Skeletal muscle satellite cell (primary cell): ENCODE measurements at regions not wholly inside any gene's neighbourhood (a gene's known extent, or its start where the extent isn't known, plus 50 kb on each side); places are given as distances from the start of the nearest gene placed in this dataset.

Experiments
- H3K27me3 ChIP-seq: 2 replicates; pipeline ENCODE4 v1.7.0; 2013; ENCODE audit warnings: low read length; ENCODE audit not compliant: control insufficient read depth, insufficient read depth
- H3K36me3 ChIP-seq: 2 replicates; pipeline ENCODE4 v1.7.0; 2013; ENCODE audit warnings: mild to moderate bottlenecking, control low read depth, low read length; ENCODE audit not compliant: insufficient read depth
- H3K4me1 ChIP-seq: 2 replicates; pipeline ENCODE4 v1.7.0; 2013; ENCODE audit warnings: low read length; ENCODE audit not compliant: control insufficient read depth, insufficient read depth
- H3K4me2 ChIP-seq: 2 replicates; pipeline ENCODE4 v1.7.0; 2013; ENCODE audit warnings: mild to moderate bottlenecking, low read length
- H3K4me3 ChIP-seq: 2 replicates; pipeline ENCODE4 v1.7.0; 2013; ENCODE audit warnings: low read length
- H3K9ac ChIP-seq: 2 replicates; pipeline ENCODE4 v1.7.0; 2013; ENCODE audit warnings: mild to moderate bottlenecking, low read depth, low read length, moderate library complexity
- H3K9me3 ChIP-seq: replicated peaks from 2 replicates; pipeline ENCODE4 v1.7.0; 2013; ENCODE audit warnings: mild to moderate bottlenecking, control low read depth, low read length

- no peak overlapping the region for H3K4me3 ChIP-seq
- no peak overlapping the region for H3K9ac ChIP-seq
- H3K27me3 ChIP-seq = no peaks in the 10 kb centered on the region
- no peaks in the 10 kb centered on the region for H3K9me3 ChIP-seq
- peaks cover 29% of the 10 kb centered on the region for H3K4me1 ChIP-seq
- no peaks in the 10 kb centered on the region for H3K36me3 ChIP-seq
- no peak overlapping the region for H3K4me2 ChIP-seq
These were observed 261.2 kb upstream of the MAN1A1 start for GRCh38 chr6:119610754-119611153.

GRCh38 chr6:119610265-119610664 is 260.7 kb upstream of the MAN1A1 start:
- Histone ChIP-seq H3K4me3 (no peak overlapping the region), H3K9me3 (no peaks in the 10 kb centered on the region), H3K9ac (no peak overlapping the region), H3K27me3 (no peaks in the 10 kb centered on the region), H3K36me3 (no peaks in the 10 kb centered on the region), H3K4me1 (peaks cover 29% of the 10 kb centered on the region), H3K4me2 (no peak overlapping the region)

DNA sequence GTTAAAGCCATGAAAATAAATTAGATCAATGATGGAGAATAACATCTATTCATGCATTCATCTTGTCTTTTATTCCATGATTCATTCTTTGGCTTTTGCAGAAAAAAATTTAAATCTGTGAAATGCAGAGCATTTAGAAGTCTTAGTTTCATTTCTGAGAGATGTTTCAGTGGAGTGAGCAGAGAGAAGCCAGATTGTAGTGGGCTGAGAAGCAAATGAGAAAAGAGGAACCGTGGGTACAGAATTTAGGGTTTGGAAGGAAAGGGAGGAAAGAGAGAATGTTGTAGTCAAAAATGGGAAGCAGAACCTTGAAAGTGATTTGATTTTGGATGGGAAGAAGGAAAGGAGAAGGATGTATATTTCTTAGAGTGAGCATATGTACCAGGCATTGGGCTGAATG is 260.3 kb upstream of the MAN1A1 start:
- Histone ChIP-seq H3K27me3 (no peaks in the 10 kb centered on the region), H3K9ac (no peak overlapping the region), H3K4me1 (peaks cover 29% of the 10 kb centered on the region), H3K4me2 (no peak overlapping the region), H3K4me3 (no peak overlapping the region), H3K36me3 (no peaks in the 10 kb centered on the region), H3K9me3 (no peaks in the 10 kb centered on the region)

DNA sequence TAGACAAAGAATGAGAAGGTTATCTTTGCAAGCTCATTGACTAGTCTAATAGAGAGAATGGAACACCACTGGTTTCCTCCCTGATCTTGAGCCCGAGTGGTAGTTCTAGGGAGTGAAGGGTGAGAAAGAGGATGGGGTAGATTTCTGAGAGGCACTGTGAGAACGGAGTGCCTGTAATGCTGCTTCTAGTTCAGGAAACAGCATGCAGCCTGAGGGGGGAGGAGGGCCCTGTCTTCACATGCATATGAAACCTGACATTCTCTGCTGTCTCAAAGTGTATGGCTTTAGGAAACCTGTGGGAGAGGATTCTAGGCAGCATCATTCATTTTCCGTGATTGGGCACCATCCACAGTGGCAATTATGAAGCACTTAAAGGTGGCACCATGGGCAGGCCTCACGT is 259.4 kb upstream of the MAN1A1 start:
- peaks cover 22% of the 10 kb centered on the region for H3K4me1 ChIP-seq
- no peak overlapping the region for H3K9ac ChIP-seq
- H3K36me3 ChIP-seq = no peaks in the 10 kb centered on the region
- H3K4me2 ChIP-seq = no peak overlapping the region
- no peak overlapping the region for H3K4me3 ChIP-seq
- no peaks in the 10 kb centered on the region for H3K27me3 ChIP-seq
- no peaks in the 10 kb centered on the region for H3K9me3 ChIP-seq

DNA sequence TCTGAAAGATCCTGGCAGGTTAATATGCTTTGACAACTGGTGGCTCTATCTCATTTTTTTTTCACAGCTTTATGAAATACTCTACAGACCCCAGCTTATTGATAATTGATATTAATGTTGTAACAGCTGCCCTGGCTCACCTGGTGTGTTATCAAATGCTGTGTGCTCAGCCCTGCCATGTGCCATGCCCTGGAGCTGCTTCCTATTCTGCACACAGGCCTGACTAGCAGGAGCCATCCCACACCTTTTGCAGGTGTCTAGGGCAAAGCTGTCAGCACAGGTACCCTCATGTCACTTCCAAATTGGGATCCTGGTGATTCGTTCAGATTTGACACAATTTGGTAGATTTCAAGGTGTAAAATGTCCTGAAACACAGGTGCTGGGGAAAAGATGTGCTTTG is 254.6 kb upstream of the MAN1A1 start:
- Histone ChIP-seq H3K4me3 (no peak overlapping the region), H3K36me3 (no peaks in the 10 kb centered on the region), H3K9ac (no peak overlapping the region), H3K27me3 (no peaks in the 10 kb centered on the region), H3K4me2 (no peak overlapping the region), H3K9me3 (no peaks in the 10 kb centered on the region), H3K4me1 (peaks cover 22% of the 10 kb centered on the region)

DNA sequence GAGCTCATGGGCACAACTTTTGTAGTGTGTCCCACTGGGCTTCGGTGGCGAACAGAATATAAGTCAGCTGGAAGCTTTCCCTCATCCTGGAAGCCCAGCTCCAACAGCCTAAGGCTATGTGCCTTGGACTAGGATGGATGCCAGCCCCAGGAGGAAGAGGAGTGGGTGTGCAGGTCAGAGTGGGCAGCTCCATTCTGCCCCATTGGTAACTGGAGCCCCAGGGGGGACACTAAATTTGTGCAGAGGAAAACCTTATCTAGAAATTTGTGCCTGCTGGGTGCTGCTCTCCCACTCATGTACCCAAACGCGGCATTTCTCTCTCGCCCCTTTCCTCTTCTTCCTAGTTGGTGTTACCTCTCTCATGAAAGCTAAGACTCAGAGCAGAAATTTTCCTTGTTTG is 253.9 kb upstream of the MAN1A1 start:
- peaks cover 22% of the 10 kb centered on the region for H3K4me1 ChIP-seq
- H3K9me3 ChIP-seq = no peaks in the 10 kb centered on the region
- H3K4me3 ChIP-seq = no peak overlapping the region
- H3K9ac ChIP-seq = no peak overlapping the region
- no peaks in the 10 kb centered on the region for H3K36me3 ChIP-seq
- no peak overlapping the region for H3K4me2 ChIP-seq
- no peaks in the 10 kb centered on the region for H3K27me3 ChIP-seq

- H3K4me1 ChIP-seq = peaks cover 22% of the 10 kb centered on the region
- H3K4me3 ChIP-seq = peak overlapping the region; percentile 28
- peak overlapping the region; percentile 66 for H3K4me2 ChIP-seq
- H3K9ac ChIP-seq = peak overlapping the region; percentile 27
- H3K9me3 ChIP-seq = no peaks in the 10 kb centered on the region
- no peaks in the 10 kb centered on the region for H3K36me3 ChIP-seq
- H3K27me3 ChIP-seq = no peaks in the 10 kb centered on the region
These were observed 252.9 kb upstream of the MAN1A1 start for GRCh38 chr6:119602215-119603178.

GRCh38 chr6:119598883-119599282 is 249.3 kb upstream of the MAN1A1 start:
- Histone ChIP-seq H3K4me2 (no peak overlapping the region), H3K9ac (no peak overlapping the region), H3K27me3 (no peaks in the 10 kb centered on the region), H3K4me1 (peaks cover 21% of the 10 kb centered on the region), H3K4me3 (no peak overlapping the region), H3K9me3 (no peaks in the 10 kb centered on the region), H3K36me3 (no peaks in the 10 kb centered on the region)

- peaks cover 6% of the 10 kb centered on the region for H3K4me1 ChIP-seq
- H3K9me3 ChIP-seq = no peaks in the 10 kb centered on the region
- no peaks in the 10 kb centered on the region for H3K36me3 ChIP-seq
- no peak overlapping the region for H3K4me2 ChIP-seq
- H3K9ac ChIP-seq = no peak overlapping the region
- no peak overlapping the region for H3K4me3 ChIP-seq
- H3K27me3 ChIP-seq = no peaks in the 10 kb centered on the region
These were observed 245.3 kb upstream of the MAN1A1 start for GRCh38 chr6:119594907-119595306.

- H3K4me1 ChIP-seq = peaks cover 6% of the 10 kb centered on the region
- H3K4me2 ChIP-seq = no peak overlapping the region
- no peak overlapping the region for H3K9ac ChIP-seq
- H3K36me3 ChIP-seq = no peaks in the 10 kb centered on the region
- no peaks in the 10 kb centered on the region for H3K27me3 ChIP-seq
- no peaks in the 10 kb centered on the region for H3K9me3 ChIP-seq
- H3K4me3 ChIP-seq = no peak overlapping the region
These were observed 241.7 kb upstream of the MAN1A1 start for GRCh38 chr6:119591235-119591634.

DNA sequence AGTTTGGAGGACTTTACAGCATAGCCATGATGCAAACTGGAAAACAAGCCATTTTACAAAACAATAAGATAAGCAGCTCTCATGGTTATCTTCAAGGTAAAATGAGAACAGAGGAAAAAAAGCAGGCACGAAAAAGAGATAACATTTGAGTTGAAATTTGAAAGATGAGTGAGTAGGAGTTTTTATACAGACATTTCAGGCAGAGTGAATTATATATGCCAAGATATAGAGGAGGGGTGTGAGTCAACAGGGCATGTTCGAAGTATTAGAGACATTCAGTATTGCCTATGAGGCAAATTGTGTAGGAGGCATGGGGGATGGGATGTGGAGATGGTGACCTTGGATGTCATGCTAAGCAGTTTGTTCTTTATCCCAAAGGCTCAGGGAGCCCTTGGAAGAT is 240.5 kb upstream of the MAN1A1 start:
- no peaks in the 10 kb centered on the region for H3K36me3 ChIP-seq
- H3K4me2 ChIP-seq = no peak overlapping the region
- no peaks in the 10 kb centered on the region for H3K27me3 ChIP-seq
- H3K4me3 ChIP-seq = no peak overlapping the region
- no peak overlapping the region for H3K9ac ChIP-seq
- no peaks in the 10 kb centered on the region for H3K9me3 ChIP-seq
- peaks cover 6% of the 10 kb centered on the region for H3K4me1 ChIP-seq

DNA sequence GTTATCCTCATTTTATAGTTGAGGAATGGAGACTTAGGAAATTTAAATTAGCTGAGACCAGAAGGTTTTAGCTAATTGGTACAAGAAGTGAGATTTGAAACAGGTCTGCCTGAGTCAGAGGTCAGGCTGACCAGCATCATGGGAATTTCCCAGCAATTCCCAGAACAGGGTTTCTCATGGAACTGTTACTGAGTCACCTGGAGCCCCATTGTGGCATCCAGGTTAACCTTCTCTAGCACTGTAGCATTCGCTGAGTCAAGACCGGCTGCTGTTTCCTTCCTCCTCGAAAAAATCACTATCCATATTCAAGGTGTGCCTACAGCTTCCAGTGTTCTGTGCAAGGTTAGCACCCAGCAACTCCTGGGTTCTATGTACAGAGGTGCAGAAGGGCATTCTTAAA is 238.0 kb upstream of the MAN1A1 start:
- no peaks in the 10 kb centered on the region for H3K36me3 ChIP-seq
- H3K4me2 ChIP-seq = no peak overlapping the region
- peaks cover 6% of the 10 kb centered on the region for H3K4me1 ChIP-seq
- H3K4me3 ChIP-seq = no peak overlapping the region
- no peaks in the 10 kb centered on the region for H3K9me3 ChIP-seq
- H3K27me3 ChIP-seq = no peaks in the 10 kb centered on the region
- H3K9ac ChIP-seq = no peak overlapping the region
